SW480 (cell line): ENCODE measurements at regions not wholly inside any gene's neighbourhood (a gene's known extent, or its start where the extent isn't known, plus 50 kb on each side); places are given as distances from the start of the nearest gene placed in this dataset.
"Not testable (repeated sequence)": the region's sequence is repeated elsewhere in the genome, so short reads cannot be mapped to it uniquely, and the experiment has no call there.

Experiments used
- DNase-seq: peaks from one replicate; pipeline ENCODE4 v3.0.0-alpha.2; 2016; ENCODE audit warnings: low spot score

GRCh38 chr17:34740565-34741520 is 161.5 kb downstream of the TMEM132E start:
- no peak for DNase-seq

- DNase-seq = no peak
Measured at GRCh38 chr17:34739386-34739785, 160.0 kb downstream of the TMEM132E start.

- DNase-seq = not testable (repeated sequence)
Measured at GRCh38 chr17:34737673-34738072, 158.3 kb downstream of the TMEM132E start.

- DNase-seq = no peak
Measured at GRCh38 chr17:34736611-34737010, 157.2 kb downstream of the TMEM132E start.

GRCh38 chr17:34733333-34733732 is 154.0 kb downstream of the TMEM132E start:
- no peak for DNase-seq

- no peak for DNase-seq
Measured at GRCh38 chr17:34730816-34731215, 151.4 kb downstream of the TMEM132E start.

GRCh38 chr17:34728771-34729310 is 149.5 kb downstream of the TMEM132E start:
- DNase-seq = no peak

- no peak for DNase-seq
Measured at GRCh38 chr17:34727601-34728000, 148.2 kb downstream of the TMEM132E start.

GRCh38 chr17:34726536-34727384 is 147.4 kb downstream of the TMEM132E start:
- no peak for DNase-seq

GRCh38 chr17:34725725-34726124 is 146.3 kb downstream of the TMEM132E start:
- DNase-seq = no peak

GRCh38 chr17:34725008-34725407 is 145.6 kb downstream of the TMEM132E start:
- no peak for DNase-seq

- DNase-seq = no peak
Measured at GRCh38 chr17:34723875-34724274, 144.5 kb downstream of the TMEM132E start.

- DNase-seq = peak; percentile 59
Measured at GRCh38 chr17:34721326-34721725, 141.9 kb downstream of the TMEM132E start.

GRCh38 chr17:34720760-34721159 is 141.4 kb downstream of the TMEM132E start:
- DNase-seq = peak; percentile 9

GRCh38 chr17:34719569-34719968 is 140.2 kb downstream of the TMEM132E start:
- DNase-seq = no peak

- no peak for DNase-seq
Measured at GRCh38 chr17:34717092-34717491, 137.7 kb downstream of the TMEM132E start.

GRCh38 chr17:34716291-34716690 is 136.9 kb downstream of the TMEM132E start:
- no peak for DNase-seq

GRCh38 chr17:34715504-34715903 is 136.1 kb downstream of the TMEM132E start:
- no peak for DNase-seq

- no peak for DNase-seq
Measured at GRCh38 chr17:34714475-34715410, 135.4 kb downstream of the TMEM132E start.

- no peak for DNase-seq
Measured at GRCh38 chr17:34713687-34714086, 134.3 kb downstream of the TMEM132E start.

- no peak for DNase-seq
Measured at GRCh38 chr17:34712481-34713195, 133.3 kb downstream of the TMEM132E start.
